GM21529 (cell line): ENCODE measurements at regions not wholly inside any gene's neighbourhood (a gene's known extent, or its start where the extent isn't known, plus 50 kb on each side); places are given as distances from the start of the nearest gene placed in this dataset.

ENCODE experiments used
- ATAC-seq: cut with Tn5 transposase; IDR thresholded peaks from one replicate; pipeline ENCODE4 v1.9.1; 2021; ENCODE audit not compliant: unreplicated experiment

- ATAC-seq = no peak
Observed at GRCh38 chr5:173780235-173781234, 107.6 kb upstream of the CPEB4 start.

- no peak for ATAC-seq
Observed at GRCh38 chr5:173781432-173781815, 106.7 kb upstream of the CPEB4 start.

GRCh38 chr5:173781816-173782670 is 106.1 kb upstream of the CPEB4 start:
- no peak for ATAC-seq

GRCh38 chr5:173782671-173783101 is 105.5 kb upstream of the CPEB4 start:
- ATAC-seq = no peak

GRCh38 chr5:173783371-173783770 is 104.8 kb upstream of the CPEB4 start:
- ATAC-seq = no peak

- no peak for ATAC-seq
Observed at GRCh38 chr5:173785400-173785799, 102.7 kb upstream of the CPEB4 start.

GRCh38 chr5:173785866-173786265 is 102.3 kb upstream of the CPEB4 start:
- no peak for ATAC-seq

- ATAC-seq = peak; percentile 60
Observed at GRCh38 chr5:173786286-173787187, 101.6 kb upstream of the CPEB4 start.

- ATAC-seq = peak; percentile 42
Observed at GRCh38 chr5:173789031-173789920, 98.9 kb upstream of the CPEB4 start.

- no peak for ATAC-seq
Observed at GRCh38 chr5:173790177-173790719, 97.9 kb upstream of the CPEB4 start.

GRCh38 chr5:173790836-173791546 is 97.2 kb upstream of the CPEB4 start:
- ATAC-seq = no peak

GRCh38 chr5:173791878-173792277 is 96.3 kb upstream of the CPEB4 start:
- ATAC-seq = no peak

GRCh38 chr5:173792781-173793547 is 95.2 kb upstream of the CPEB4 start:
- no peak for ATAC-seq

- ATAC-seq = no peak
Observed at GRCh38 chr5:173793648-173794548, 94.3 kb upstream of the CPEB4 start.

- ATAC-seq = no peak
Observed at GRCh38 chr5:173794901-173795416, 93.2 kb upstream of the CPEB4 start.

- no peak for ATAC-seq
Observed at GRCh38 chr5:173795601-173796000, 92.5 kb upstream of the CPEB4 start.
